H9 (cell line): ENCODE measurements at regions not wholly inside any gene's neighbourhood (a gene's known extent, or its start where the extent isn't known, plus 50 kb on each side); places are given as distances from the start of the nearest gene placed in this dataset.

Experiments
- DNase-seq: peaks from one replicate; pipeline ENCODE4 v3.0.0-alpha.2; 2017
- H2AFZ ChIP-seq: one replicate; pipeline ENCODE4 v1.6.1; 2013; ENCODE audit warnings: mild to moderate bottlenecking, low read length, control low read depth, moderate library complexity
- H2AK5ac ChIP-seq: 2 replicates; pipeline ENCODE4 v1.6.1; 2013; ENCODE audit warnings: low read length, control low read depth, mixed read lengths; ENCODE audit not compliant: insufficient read length
- H2BK120ac ChIP-seq: one replicate; pipeline ENCODE4 v1.6.1; 2013; ENCODE audit warnings: low read depth, mild to moderate bottlenecking, low read length, control low read depth, inconsistent platforms; ENCODE audit not compliant: poor library complexity, severe bottlenecking
- H2BK12ac ChIP-seq: 2 replicates; pipeline ENCODE4 v1.6.1; 2013; ENCODE audit warnings: low read length, control low read depth, mixed read lengths, low read depth; ENCODE audit not compliant: insufficient read length
- H2BK15ac ChIP-seq: 2 replicates; pipeline ENCODE4 v1.6.1; 2013; ENCODE audit warnings: low read depth, low read length, control low read depth
- H2BK20ac ChIP-seq: one replicate; pipeline ENCODE4 v1.6.1; 2013; ENCODE audit warnings: low read depth, mild to moderate bottlenecking, low read length, control low read depth, inconsistent platforms; ENCODE audit not compliant: poor library complexity, severe bottlenecking
- H2BK5ac ChIP-seq: 2 replicates; pipeline ENCODE4 v1.6.1; 2013; ENCODE audit warnings: low read length, control low read depth, mixed read lengths; ENCODE audit not compliant: insufficient read length
- H3K14ac ChIP-seq: 2 replicates; pipeline ENCODE4 v1.6.1; 2013; ENCODE audit warnings: low read length, control low read depth; ENCODE audit not compliant: insufficient read depth
- H3K18ac ChIP-seq: 2 replicates; pipeline ENCODE4 v1.6.1; 2013; ENCODE audit warnings: low read depth, mild to moderate bottlenecking, mixed read lengths, low read length, control low read depth; ENCODE audit not compliant: insufficient read length
- H3K23ac ChIP-seq: 2 replicates; pipeline ENCODE4 v1.6.1; 2013; ENCODE audit warnings: low read length, control low read depth, mixed read lengths, low read depth; ENCODE audit not compliant: insufficient read length
- H3K23me2 ChIP-seq: 2 replicates; pipeline ENCODE4 v1.6.1; 2013; ENCODE audit warnings: low read depth, mild to moderate bottlenecking, mixed read lengths, low read length, control low read depth; ENCODE audit not compliant: insufficient read length, poor library complexity, severe bottlenecking
- H3K27ac ChIP-seq: 2 replicates; pipeline ENCODE4 v1.5.1; 2013; ENCODE audit warnings: low read length, control low read depth, mixed read lengths, low read depth; ENCODE audit not compliant: insufficient read length
- H3K27me3 ChIP-seq: 2 replicates; pipeline ENCODE4 v1.6.1; 2013; ENCODE audit warnings: low read length, control low read depth, inconsistent platforms; ENCODE audit not compliant: insufficient read depth
- H3K4ac ChIP-seq: 2 replicates; pipeline ENCODE4 v1.6.1; 2013; ENCODE audit warnings: low read depth, mild to moderate bottlenecking, control low read depth, inconsistent platforms, low read length, moderate library complexity
- H3K4me1 ChIP-seq: 2 replicates; pipeline ENCODE4 v1.6.1; 2013; ENCODE audit warnings: low read length, control low read depth, inconsistent platforms; ENCODE audit not compliant: insufficient read depth
- H3K4me2 ChIP-seq: 2 replicates; pipeline ENCODE4 v1.6.1; 2013; ENCODE audit warnings: low read length, control low read depth, mixed read lengths; ENCODE audit not compliant: insufficient read length, insufficient read depth
- H3K56ac ChIP-seq: 2 replicates; pipeline ENCODE4 v1.6.1; 2013; ENCODE audit warnings: low read depth, mild to moderate bottlenecking, mixed read lengths, low read length, control low read depth; ENCODE audit not compliant: insufficient read length
- H3K79me1 ChIP-seq: 2 replicates; pipeline ENCODE4 v1.6.1; 2013; ENCODE audit warnings: low read depth, mild to moderate bottlenecking, moderate library complexity, low read length, control low read depth, inconsistent platforms; ENCODE audit not compliant: insufficient read depth, poor library complexity, severe bottlenecking
- H3K79me2 ChIP-seq: 2 replicates; pipeline ENCODE4 v1.6.1; 2013; ENCODE audit warnings: low read length, control low read depth, inconsistent platforms; ENCODE audit not compliant: insufficient read depth
- H3K9ac ChIP-seq: 2 replicates; pipeline ENCODE4 v1.6.1; 2013; ENCODE audit warnings: low read length, control low read depth, mixed read lengths; ENCODE audit not compliant: insufficient read length; ENCODE audit errors: extremely low read depth
- H3K9me3 ChIP-seq: one replicate; pipeline ENCODE4 v1.6.1; 2013; ENCODE audit warnings: low read depth, low read length, inconsistent platforms; ENCODE audit not compliant: control insufficient read depth
- H3T11ph ChIP-seq: one replicate; pipeline ENCODE4 v1.6.1; 2013; ENCODE audit warnings: mild to moderate bottlenecking, low read length, control low read depth, inconsistent platforms
- H4K20me1 ChIP-seq: one replicate; pipeline ENCODE4 v1.6.1; 2013; ENCODE audit not compliant: control insufficient read depth, insufficient read length, insufficient read depth
- H4K5ac ChIP-seq: 2 replicates; pipeline ENCODE4 v1.6.1; 2013; ENCODE audit warnings: low read depth, mild to moderate bottlenecking, mixed read lengths, low read length, control low read depth; ENCODE audit not compliant: insufficient read length
- H4K8ac ChIP-seq: replicated peaks from 2 replicates; pipeline ENCODE4 v1.6.1; 2013; ENCODE audit warnings: low read length, control low read depth, mixed read lengths, low read depth; ENCODE audit not compliant: insufficient read length
- H4K91ac ChIP-seq: 2 replicates; pipeline ENCODE4 v1.6.1; 2013; ENCODE audit warnings: low read depth, mild to moderate bottlenecking, moderate library complexity, mixed read lengths, low read length, control low read depth; ENCODE audit not compliant: insufficient read length
- H3K27ac Mint-ChIP-seq, 3 experiments: 2 replicates in 2 of 3; 3 replicates in 1 of 3; pipeline ENCODE4 v1.8.0; 2020 to 2021; ENCODE audit warnings: mixed read lengths in 3 of 3, mild to moderate bottlenecking in 1 of 3, moderate library complexity in 1 of 3
- H3K27me3 Mint-ChIP-seq: 2 replicates; pipeline ENCODE4 v1.8.0; 2021; ENCODE audit warnings: low read depth, mild to moderate bottlenecking, moderate library complexity, mixed read lengths
- H3K36me3 Mint-ChIP-seq, 3 experiments: 2 replicates in 2 of 3; 3 replicates in 1 of 3; pipeline ENCODE4 v1.8.0; 2020 to 2021; ENCODE audit warnings: low read depth in 3 of 3, mixed read lengths in 3 of 3; ENCODE audit not compliant: insufficient read depth in 1 of 3
- H3K4me1 Mint-ChIP-seq, 2 experiments: 2 replicates each; pipeline ENCODE4 v1.8.0; 2020; ENCODE audit warnings: mixed read lengths in 2 of 2
- H3K4me3 Mint-ChIP-seq, 2 experiments: 2 replicates in 1 of 2; 3 replicates in 1 of 2; pipeline ENCODE4 v1.8.0; 2020 to 2021; ENCODE audit warnings: mild to moderate bottlenecking in 2 of 2, mixed read lengths in 2 of 2, moderate library complexity in 1 of 2
- H3K9me3 Mint-ChIP-seq, 2 experiments: 2 replicates in 1 of 2; 3 replicates in 1 of 2; pipeline ENCODE4 v1.8.0; 2020; ENCODE audit warnings: mild to moderate bottlenecking in 2 of 2, mixed read lengths in 2 of 2, moderate library complexity in 1 of 2
- WGBS: extraction: QIAGEN DNeasy Blood & Tissue Kit; methylation state at CpG from one replicate; pipeline ENCODE4 v1.1.7; 2013; ENCODE audit warnings: missing lambda C conversion rate, low lambda C conversion rate, mixed read lengths; ENCODE audit not compliant: insufficient read length; ENCODE audit errors: extremely low coverage; 5-methylcytosine and 5-hydroxymethylcytosine counted together
- TF ChIP-seq, protein P1 (sequence below): fragments of 200-600 bp; sonication (generic); conservative IDR thresholded peaks from 3 replicates; pipeline ENCODE4 v1.8.0; 2021; ENCODE audit warnings: antibody characterized with exemption, mild to moderate bottlenecking

- Mint-ChIP-seq H3K9me3 (peaks cover 29 to 38% of the 10 kb centered on the region in 2 experiments), H3K27ac (no peak overlapping the region), H3K4me1 (no peaks in the 10 kb centered on the region), H3K4me3 (no peak overlapping the region), H3K36me3 (no peaks in the 10 kb centered on the region), H3K27me3 (no peaks in the 10 kb centered on the region)
- no peaks in the 10 kb centered on the region for H3K23me2 ChIP-seq
- H3K9me3 ChIP-seq = peaks cover 18% of the 10 kb centered on the region
- H2AK5ac ChIP-seq = no peak overlapping the region
- no peaks in the 10 kb centered on the region for H3K27me3 ChIP-seq
- no peak overlapping the region for H3K18ac ChIP-seq
- no peak overlapping the region for H4K91ac ChIP-seq
- H3T11ph ChIP-seq = no peak overlapping the region
- no peak overlapping the region for H3K27ac ChIP-seq
- H2BK12ac ChIP-seq = no peak overlapping the region
- H3K79me2 ChIP-seq = no peaks in the 10 kb centered on the region
- no peak overlapping the region for H2BK5ac ChIP-seq
- no peak overlapping the region for H3K9ac ChIP-seq
- no peak overlapping the region for H2AFZ ChIP-seq
- no peaks in the 10 kb centered on the region for H3K4me1 ChIP-seq
- no peak for DNase-seq
- no CpG with 5 or more reads among the region's 6 CpGs for WGBS
- H3K56ac ChIP-seq = no peak overlapping the region
- no peak overlapping the region for H2BK120ac ChIP-seq
- no peaks in the 10 kb centered on the region for H3K79me1 ChIP-seq
- TF ChIP-seq, protein P1, sequence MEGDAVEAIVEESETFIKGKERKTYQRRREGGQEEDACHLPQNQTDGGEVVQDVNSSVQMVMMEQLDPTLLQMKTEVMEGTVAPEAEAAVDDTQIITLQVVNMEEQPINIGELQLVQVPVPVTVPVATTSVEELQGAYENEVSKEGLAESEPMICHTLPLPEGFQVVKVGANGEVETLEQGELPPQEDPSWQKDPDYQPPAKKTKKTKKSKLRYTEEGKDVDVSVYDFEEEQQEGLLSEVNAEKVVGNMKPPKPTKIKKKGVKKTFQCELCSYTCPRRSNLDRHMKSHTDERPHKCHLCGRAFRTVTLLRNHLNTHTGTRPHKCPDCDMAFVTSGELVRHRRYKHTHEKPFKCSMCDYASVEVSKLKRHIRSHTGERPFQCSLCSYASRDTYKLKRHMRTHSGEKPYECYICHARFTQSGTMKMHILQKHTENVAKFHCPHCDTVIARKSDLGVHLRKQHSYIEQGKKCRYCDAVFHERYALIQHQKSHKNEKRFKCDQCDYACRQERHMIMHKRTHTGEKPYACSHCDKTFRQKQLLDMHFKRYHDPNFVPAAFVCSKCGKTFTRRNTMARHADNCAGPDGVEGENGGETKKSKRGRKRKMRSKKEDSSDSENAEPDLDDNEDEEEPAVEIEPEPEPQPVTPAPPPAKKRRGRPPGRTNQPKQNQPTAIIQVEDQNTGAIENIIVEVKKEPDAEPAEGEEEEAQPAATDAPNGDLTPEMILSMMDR = no peak
- H4K8ac ChIP-seq = no peak overlapping the region
- no peak overlapping the region for H3K4ac ChIP-seq
- H4K5ac ChIP-seq = no peak overlapping the region
- no peaks in the 10 kb centered on the region for H4K20me1 ChIP-seq
- no peak overlapping the region for H3K14ac ChIP-seq
- no peak overlapping the region for H3K4me2 ChIP-seq
- H3K23ac ChIP-seq = no peak overlapping the region
- H2BK20ac ChIP-seq = no peak overlapping the region
- no peak overlapping the region for H2BK15ac ChIP-seq
These were observed 112.7 kb downstream of the PPP4R3C start for GRCh38 chrX:27350476-27350875.
